Neural progenitor cell (in vitro differentiated cells): ENCODE measurements at regions not wholly inside any gene's neighbourhood (a gene's known extent, or its start where the extent isn't known, plus 50 kb on each side); places are given as distances from the start of the nearest gene placed in this dataset.
A peak's percentile ranks its signal among the peaks of the same experiment; 100 is the strongest.
"Not testable (repeated sequence)": the region's sequence is repeated elsewhere in the genome, so short reads cannot be mapped to it uniquely, and the experiment has no call there.

Experiments
- DNase-seq: peaks from one replicate; pipeline ENCODE4 v3.0.0-alpha.2; 2016; ENCODE audit warnings: low spot score
- H2AFZ ChIP-seq: fragments of 200-600 bp; sonication (generic); replicated peaks from 2 replicates; pipeline ENCODE4 v1.6.1; 2016; ENCODE audit warnings: antibody characterized with exemption
- H3F3A ChIP-seq: fragments of 200-600 bp; sonication (generic); 2 replicates; pipeline ENCODE4 v1.6.1; 2016; ENCODE audit warnings: antibody characterized with exemption, low read depth
- H3K27ac ChIP-seq: fragments of 200-600 bp; sonication (generic); 2 replicates; pipeline ENCODE4 v1.5.1; 2016; ENCODE audit warnings: mild to moderate bottlenecking
- H3K27me3 ChIP-seq: fragments of 200-600 bp; sonication (generic); 2 replicates; pipeline ENCODE4 v1.6.1; 2016; ENCODE audit warnings: mild to moderate bottlenecking, moderate library complexity
- H3K36me3 ChIP-seq: fragments of 200-600 bp; sonication (generic); 2 replicates; pipeline ENCODE4 v1.5.1; 2016
- H3K4me1 ChIP-seq: fragments of 200-600 bp; sonication (generic); 2 replicates; pipeline ENCODE4 v1.6.1; 2016; ENCODE audit warnings: mixed run types
- H3K4me2 ChIP-seq: fragments of 200-600 bp; sonication (generic); 2 replicates; pipeline ENCODE4 v1.6.1; 2016
- H3K4me3 ChIP-seq: fragments of 200-600 bp; sonication (generic); 2 replicates; pipeline ENCODE4 v1.5.1; 2016
- H3K79me2 ChIP-seq: fragments of 200-600 bp; sonication (generic); 2 replicates; pipeline ENCODE4 v1.6.1; 2016; ENCODE audit warnings: low read depth
- H3K9ac ChIP-seq: fragments of 200-600 bp; sonication (generic); 2 replicates; pipeline ENCODE4 v1.6.1; 2016
- H3K9me3 ChIP-seq: fragments of 200-600 bp; sonication (generic); 2 replicates; pipeline ENCODE4 v1.5.1; 2016; ENCODE audit warnings: low read depth
- H4K20me1 ChIP-seq: fragments of 200-600 bp; sonication (generic); 2 replicates; pipeline ENCODE4 v1.6.1; 2016; ENCODE audit warnings: low read depth
- H3K27ac Mint-ChIP-seq: 3 replicates; pipeline ENCODE4 v1.8.0; 2021; ENCODE audit warnings: mixed read lengths
- H3K27me3 Mint-ChIP-seq: 2 replicates; pipeline ENCODE4 v1.8.0; 2022; ENCODE audit warnings: low read depth, mild to moderate bottlenecking, inconsistent platforms, moderate library complexity, mixed read lengths; ENCODE audit not compliant: insufficient read depth
- H3K36me3 Mint-ChIP-seq: 3 replicates; pipeline ENCODE4 v1.8.0; 2021; ENCODE audit warnings: mixed read lengths
- H3K4me1 Mint-ChIP-seq: 3 replicates; pipeline ENCODE4 v1.8.0; 2021; ENCODE audit warnings: mixed read lengths
- H3K4me3 Mint-ChIP-seq: 3 replicates; pipeline ENCODE4 v1.8.0; 2021; ENCODE audit warnings: mild to moderate bottlenecking, moderate library complexity, mixed read lengths
- H3K9me3 Mint-ChIP-seq: 3 replicates; pipeline ENCODE4 v1.8.0; 2020; ENCODE audit warnings: mixed read lengths
- EZH2 ChIP-seq: fragments of 200-600 bp; sonication (generic); IDR thresholded peaks from 2 replicates; pipeline ENCODE4 v1.6.1; 2017; ENCODE audit warnings: antibody characterized with exemption, mild to moderate bottlenecking, moderate library complexity
- EZH2phosphoT487 ChIP-seq: fragments of 200-600 bp; sonication (generic); IDR thresholded peaks from 2 replicates; pipeline ENCODE4 v1.6.1; 2017; ENCODE audit warnings: antibody characterized with exemption
- TF ChIP-seq, protein P1 (sequence below): fragments of 200-600 bp; sonication (generic); IDR thresholded peaks from 2 replicates; pipeline ENCODE4 v1.5.1; 2017; ENCODE audit warnings: antibody characterized with exemption, mild to moderate bottlenecking

DNA sequence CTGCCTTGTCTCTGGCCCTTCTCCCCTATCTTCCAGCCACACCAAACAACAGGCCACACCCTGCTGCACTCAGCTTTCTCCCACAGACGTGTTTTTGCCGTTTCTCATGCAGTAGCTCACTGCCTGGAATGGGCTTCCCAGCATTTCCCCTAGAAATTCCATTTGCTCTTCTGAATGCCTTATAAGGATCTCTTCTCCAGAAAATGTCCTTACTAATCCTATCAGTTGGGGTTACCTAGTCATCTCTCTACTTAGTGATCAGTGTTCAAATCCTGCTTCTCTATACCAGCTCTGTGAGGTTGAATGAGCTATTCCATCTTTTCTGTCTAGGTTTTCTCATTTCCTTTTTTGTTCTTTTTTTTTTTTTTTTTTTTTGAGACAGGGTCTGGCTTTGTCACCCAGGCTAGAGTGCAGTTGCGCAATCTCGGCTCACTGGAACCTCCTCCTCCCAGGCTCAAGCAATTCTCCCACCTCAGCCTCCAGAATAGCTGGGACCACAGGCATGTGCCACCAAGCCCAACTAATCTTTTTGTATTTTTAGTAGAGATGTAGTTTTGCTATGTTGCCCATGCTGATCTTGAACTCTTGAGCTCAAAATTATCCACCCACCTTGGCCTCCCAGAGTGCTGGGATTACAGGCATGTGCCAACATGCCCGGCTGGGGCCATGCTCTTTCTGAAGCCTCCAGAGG, 98.2 kb upstream of the CHD2 start:
- Histone ChIP-seq H3K9me3 (no peaks in the 10 kb centered on the region), H3K4me2 (no peak overlapping the region), H2AFZ (no peak overlapping the region), H3K79me2 (no peaks in the 10 kb centered on the region), H3K4me3 (no peak overlapping the region), H3K27me3 (no peaks in the 10 kb centered on the region), H3K36me3 (no peaks in the 10 kb centered on the region), H4K20me1 (no peaks in the 10 kb centered on the region), H3K4me1 (no peaks in the 10 kb centered on the region), H3K27ac (no peak overlapping the region), H3F3A (peaks cover 4% of the 10 kb centered on the region), H3K9ac (no peak overlapping the region)
- Mint-ChIP-seq H3K9me3 (peaks cover 2% of the 10 kb centered on the region), H3K36me3 (peaks cover 4% of the 10 kb centered on the region), H3K27me3 (no peaks in the 10 kb centered on the region), H3K4me3 (no peak overlapping the region), H3K27ac (peak overlapping the region; percentile 55), H3K4me1 (peaks cover 11% of the 10 kb centered on the region)
- DNase-seq: no peak
- TF ChIP-seq, protein P1, sequence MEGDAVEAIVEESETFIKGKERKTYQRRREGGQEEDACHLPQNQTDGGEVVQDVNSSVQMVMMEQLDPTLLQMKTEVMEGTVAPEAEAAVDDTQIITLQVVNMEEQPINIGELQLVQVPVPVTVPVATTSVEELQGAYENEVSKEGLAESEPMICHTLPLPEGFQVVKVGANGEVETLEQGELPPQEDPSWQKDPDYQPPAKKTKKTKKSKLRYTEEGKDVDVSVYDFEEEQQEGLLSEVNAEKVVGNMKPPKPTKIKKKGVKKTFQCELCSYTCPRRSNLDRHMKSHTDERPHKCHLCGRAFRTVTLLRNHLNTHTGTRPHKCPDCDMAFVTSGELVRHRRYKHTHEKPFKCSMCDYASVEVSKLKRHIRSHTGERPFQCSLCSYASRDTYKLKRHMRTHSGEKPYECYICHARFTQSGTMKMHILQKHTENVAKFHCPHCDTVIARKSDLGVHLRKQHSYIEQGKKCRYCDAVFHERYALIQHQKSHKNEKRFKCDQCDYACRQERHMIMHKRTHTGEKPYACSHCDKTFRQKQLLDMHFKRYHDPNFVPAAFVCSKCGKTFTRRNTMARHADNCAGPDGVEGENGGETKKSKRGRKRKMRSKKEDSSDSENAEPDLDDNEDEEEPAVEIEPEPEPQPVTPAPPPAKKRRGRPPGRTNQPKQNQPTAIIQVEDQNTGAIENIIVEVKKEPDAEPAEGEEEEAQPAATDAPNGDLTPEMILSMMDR: no peak
- TF ChIP-seq EZH2phosphoT487 (no peak), EZH2 (no peak)

DNA sequence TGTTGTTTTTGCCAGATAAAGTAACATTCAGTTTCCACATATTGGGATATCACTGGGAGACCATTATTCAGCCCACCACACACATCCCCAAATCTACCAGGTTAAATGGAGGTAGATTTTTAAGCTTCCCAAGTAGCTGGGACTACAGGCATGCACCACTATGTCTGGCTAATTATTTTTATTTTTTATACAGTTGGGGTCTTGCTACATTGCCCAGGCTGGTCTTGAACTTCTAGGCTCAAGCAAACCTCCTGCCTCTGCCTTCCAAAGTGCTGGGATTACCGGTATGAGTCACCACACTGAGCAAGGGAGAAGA, 96.6 kb upstream of the CHD2 start:
- no peaks in the 10 kb centered on the region for H3K27me3 Mint-ChIP-seq
- Histone ChIP-seq H3K9ac (no peak overlapping the region), H3K27ac (no peak overlapping the region)

DNA sequence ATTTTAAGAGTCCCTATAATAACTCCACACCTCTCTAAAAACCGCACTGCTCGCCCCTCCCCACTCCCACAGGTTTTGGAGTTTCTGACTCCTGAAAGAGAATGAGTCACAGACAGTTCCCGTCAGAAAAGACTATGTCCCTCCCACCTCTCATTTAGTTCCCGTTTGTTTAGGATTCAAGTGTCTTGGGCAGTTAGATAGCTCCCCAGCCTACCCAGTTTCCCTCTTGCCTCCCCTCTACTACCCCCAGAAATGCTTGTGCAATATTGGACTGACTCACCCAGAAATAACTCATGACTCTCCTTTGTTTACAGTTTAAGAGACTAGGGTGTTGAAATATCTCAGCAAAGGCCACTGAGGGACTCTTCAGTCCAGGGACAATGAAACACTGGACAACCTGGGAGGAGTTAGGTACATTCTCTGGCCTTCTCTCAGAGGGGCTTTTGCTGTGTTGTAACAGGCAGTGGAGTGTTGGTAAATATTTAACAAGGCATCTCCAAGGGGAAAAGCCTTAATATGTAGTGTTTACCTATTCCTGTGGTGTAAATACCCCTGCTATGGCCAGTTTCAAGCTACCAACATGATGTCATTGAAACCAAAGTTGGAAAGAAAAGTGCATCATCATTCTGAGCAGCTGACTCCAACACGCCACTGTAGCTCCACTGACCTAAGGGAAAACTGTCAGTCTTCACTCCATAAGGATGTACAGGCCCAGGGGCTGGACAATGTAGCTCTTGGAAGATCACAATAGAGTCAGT, 96.1 kb upstream of the CHD2 start:
- TF ChIP-seq EZH2: no peak
- TF ChIP-seq, protein P1: no peak
- TF ChIP-seq EZH2phosphoT487: no peak
- no peaks in the 10 kb centered on the region for H3K27me3 Mint-ChIP-seq
- no peak for DNase-seq
- H3K27ac ChIP-seq: no peak overlapping the region
- H3F3A ChIP-seq: peaks cover 13% of the 10 kb centered on the region
- peaks cover 5% of the 10 kb centered on the region for H3K9me3 Mint-ChIP-seq
- H3K9ac ChIP-seq: no peak overlapping the region
- H3K4me1 Mint-ChIP-seq: peaks cover 15% of the 10 kb centered on the region
- H3K36me3 ChIP-seq: no peaks in the 10 kb centered on the region
- H2AFZ ChIP-seq: no peak overlapping the region
- H3K27ac Mint-ChIP-seq: peak overlapping the region; percentile 38
- H3K4me2 ChIP-seq: no peak overlapping the region
- H3K27me3 ChIP-seq: no peaks in the 10 kb centered on the region
- no peaks in the 10 kb centered on the region for H4K20me1 ChIP-seq
- H3K4me1 ChIP-seq: peaks cover 8% of the 10 kb centered on the region
- no peak overlapping the region for H3K4me3 Mint-ChIP-seq
- H3K79me2 ChIP-seq: peaks cover 14% of the 10 kb centered on the region
- peaks cover 7% of the 10 kb centered on the region for H3K36me3 Mint-ChIP-seq
- no peak overlapping the region for H3K4me3 ChIP-seq
- no peaks in the 10 kb centered on the region for H3K9me3 ChIP-seq

More for the DNA sequence above, 96.6 kb upstream of the CHD2 start:
- Mint-ChIP-seq H3K36me3 (peaks cover 7% of the 10 kb centered on the region), H3K27ac (no peak overlapping the region), H3K4me3 (no peak overlapping the region), H3K4me1 (peaks cover 13% of the 10 kb centered on the region), H3K9me3 (peaks cover 5% of the 10 kb centered on the region)
- Histone ChIP-seq H3F3A (peaks cover 8% of the 10 kb centered on the region), H3K4me3 (no peak overlapping the region), H2AFZ (no peak overlapping the region), H3K4me1 (peaks cover 5% of the 10 kb centered on the region), H3K27me3 (no peaks in the 10 kb centered on the region), H3K4me2 (no peak overlapping the region), H4K20me1 (no peaks in the 10 kb centered on the region), H3K9me3 (no peaks in the 10 kb centered on the region), H3K79me2 (peaks cover 10% of the 10 kb centered on the region), H3K36me3 (no peaks in the 10 kb centered on the region)
- no peak for DNase-seq
- TF ChIP-seq, protein P1: no peak

DNA sequence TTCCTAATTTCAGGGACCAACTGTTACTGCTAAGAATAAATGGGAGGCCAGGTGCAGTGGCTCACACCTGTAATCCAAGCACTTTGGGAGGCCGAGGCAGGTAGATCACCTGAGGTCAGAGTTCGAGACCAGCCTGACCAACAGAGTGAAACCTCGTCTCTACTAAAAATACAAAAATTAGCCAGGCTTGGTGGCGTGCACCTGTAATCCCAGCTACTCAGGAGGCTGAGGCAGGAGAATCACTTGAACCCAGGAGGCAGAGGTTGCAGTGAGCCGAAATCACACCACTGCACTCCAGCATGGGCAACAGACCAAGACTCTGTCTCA, 95.6 kb upstream of the CHD2 start:
- not testable (repeated sequence) for H4K20me1 ChIP-seq, H3K27me3 ChIP-seq, H3K4me1 ChIP-seq, H3K27me3 Mint-ChIP-seq, H3K4me3 ChIP-seq, H3K4me3 Mint-ChIP-seq, H3K9me3 ChIP-seq, H3K4me2 ChIP-seq, DNase-seq, H3K27ac Mint-ChIP-seq, H3K36me3 ChIP-seq, H3K36me3 Mint-ChIP-seq, H2AFZ ChIP-seq, H3K9ac ChIP-seq, H3K27ac ChIP-seq, H3K9me3 Mint-ChIP-seq
- H3F3A ChIP-seq: peaks cover 17% of the 10 kb centered on the region
- H3K4me1 Mint-ChIP-seq: peaks cover 16% of the 10 kb centered on the region
- peaks cover 14% of the 10 kb centered on the region for H3K79me2 ChIP-seq
